IMR-90 (cell line): ENCODE measurements at regions not wholly inside any gene's neighbourhood (a gene's known extent, or its start where the extent isn't known, plus 50 kb on each side); places are given as distances from the start of the nearest gene placed in this dataset.

ENCODE experiments used
- ATAC-seq: fragments of 200-7000 bp; cut with Tn5 transposase; 2 replicates; pipeline ENCODE4 v1.9.1; 2020; ENCODE audit warnings: low read depth, mild to moderate bottlenecking, moderate library complexity
- BruUV-seq: library from RNA; stranded (reverse); fragments of 400-500 nt; replicated peaks from 2 replicates; lab custom pipeline; 2021; lab: Mats Ljungman, UMichigan
- CTCF ChIA-PET: fragments of 300-600 bp; formaldehyde crosslinking; extraction: SDS; loops from one replicate; lab custom pipeline; 2021; ENCODE audit warnings: antibody characterized with exemption; lab: Yijun Ruan, JAX
- POLR2A ChIA-PET: fragments of 300-600 bp; sonication (Branson Sonifier 250); formaldehyde crosslinking; loops from one replicate; lab custom pipeline; 2022; ENCODE audit warnings: antibody characterized with exemption; ENCODE audit not compliant: unreplicated experiment; lab: Charles Lee
- DNase-seq: peaks from one replicate; pipeline ENCODE4 v3.0.0; 2013
- H2AFZ ChIP-seq: replicated peaks from 2 replicates; pipeline ENCODE3; 2013; ENCODE audit warnings: low read length, mild to moderate bottlenecking; ENCODE audit not compliant: poor library complexity
- H2AK5ac ChIP-seq: 2 replicates; pipeline ENCODE4 v1.6.1; 2013; ENCODE audit warnings: low read depth, low read length, inconsistent platforms
- H2AK9ac ChIP-seq: replicated peaks from 2 replicates; pipeline ENCODE3; 2013; ENCODE audit warnings: mild to moderate bottlenecking, low read depth, low read length, moderate library complexity; ENCODE audit not compliant: poor library complexity
- H2BK120ac ChIP-seq: 2 replicates; pipeline ENCODE4 v1.6.1; 2013; ENCODE audit warnings: low read depth, low read length, inconsistent platforms
- H2BK15ac ChIP-seq: 3 replicates; pipeline ENCODE4 v1.6.1; 2013; ENCODE audit warnings: low read depth, low read length, inconsistent platforms
- H2BK20ac ChIP-seq: 2 replicates; pipeline ENCODE4 v1.6.1; 2013; ENCODE audit warnings: low read depth, mild to moderate bottlenecking, inconsistent platforms, low read length, moderate library complexity
- H2BK5ac ChIP-seq: 2 replicates; pipeline ENCODE4 v1.6.1; 2013; ENCODE audit warnings: mild to moderate bottlenecking, low read depth, low read length, inconsistent platforms; ENCODE audit not compliant: poor library complexity, severe bottlenecking
- H3K14ac ChIP-seq: replicated peaks from 2 replicates; pipeline ENCODE4 v1.6.1; 2013; ENCODE audit warnings: low read depth, low read length, inconsistent platforms
- H3K18ac ChIP-seq: 2 replicates; pipeline ENCODE4 v1.6.1; 2013; ENCODE audit warnings: low read depth, low read length, control low read depth
- H3K23ac ChIP-seq: 2 replicates; pipeline ENCODE4 v1.6.1; 2013; ENCODE audit warnings: low read depth, low read length, inconsistent platforms
- H3K27ac ChIP-seq: 2 replicates; pipeline ENCODE4 v1.5.1; 2013; ENCODE audit warnings: mild to moderate bottlenecking, control low read depth, low read length; ENCODE audit not compliant: insufficient read depth
- H3K27me3 ChIP-seq: 2 replicates; pipeline ENCODE4 v1.6.1; 2013; ENCODE audit warnings: low read length; ENCODE audit not compliant: control insufficient read depth, insufficient read depth
- H3K36me3 ChIP-seq: 2 replicates; pipeline ENCODE4 v1.6.1; 2013; ENCODE audit warnings: low read length, mixed read lengths; ENCODE audit not compliant: control insufficient read depth, insufficient read depth
- H3K4ac ChIP-seq: 2 replicates; pipeline ENCODE4 v1.6.1; 2013; ENCODE audit warnings: low read depth, low read length, inconsistent platforms
- H3K4me1 ChIP-seq: 2 replicates; pipeline ENCODE4 v1.6.1; 2013; ENCODE audit warnings: low read length, mixed read lengths; ENCODE audit not compliant: control insufficient read depth, insufficient read depth
- H3K4me2 ChIP-seq: 2 replicates; pipeline ENCODE4 v1.6.1; 2013; ENCODE audit warnings: low read depth, mild to moderate bottlenecking, control low read depth, low read length, moderate library complexity
- H3K4me3 ChIP-seq: 2 replicates; pipeline ENCODE4 v1.5.1; 2013; ENCODE audit warnings: low read depth, mild to moderate bottlenecking, control low read depth, low read length, moderate library complexity; ENCODE audit not compliant: insufficient read depth
- H3K56ac ChIP-seq: 2 replicates; pipeline ENCODE4 v1.6.1; 2013; ENCODE audit warnings: low read length, inconsistent platforms; ENCODE audit not compliant: insufficient read depth; ENCODE audit errors: extremely low read depth
- H3K79me1 ChIP-seq, 2 experiments: 2 replicates each; pipeline ENCODE4 v1.6.1; 2013; ENCODE audit warnings: low read length in 2 of 2, inconsistent platforms in 1 of 2, low read depth in 1 of 2
- H3K9ac ChIP-seq: 2 replicates; pipeline ENCODE4 v1.6.1; 2013; ENCODE audit warnings: low read depth, low read length, control low read depth
- H3K9me1 ChIP-seq: 2 replicates; pipeline ENCODE4 v1.6.1; 2013; ENCODE audit warnings: low read length, inconsistent platforms; ENCODE audit not compliant: insufficient read depth
- H3K9me3 ChIP-seq: 2 replicates; pipeline ENCODE4 v1.6.1; 2013; ENCODE audit warnings: low read length; ENCODE audit not compliant: control insufficient read depth, insufficient read depth
- H4K20me1 ChIP-seq: 2 replicates; pipeline ENCODE4 v1.6.1; 2013; ENCODE audit warnings: low read length, inconsistent platforms; ENCODE audit not compliant: insufficient read depth
- H4K5ac ChIP-seq: 2 replicates; pipeline ENCODE4 v1.6.1; 2013; ENCODE audit warnings: mild to moderate bottlenecking, low read depth, low read length, control low read depth
- H4K8ac ChIP-seq, 2 experiments: 2 replicates each; pipeline ENCODE4 v1.6.1; 2013; ENCODE audit warnings: low read depth in 2 of 2, low read length in 2 of 2, control low read depth in 1 of 2, inconsistent platforms in 1 of 2
- H4K91ac ChIP-seq: 2 replicates; pipeline ENCODE4 v1.6.1; 2013; ENCODE audit warnings: low read depth, low read length, inconsistent platforms; ENCODE audit not compliant: insufficient read depth
- BHLHE40 ChIP-seq: fragments of 150-350 bp; IDR thresholded peaks from 2 replicates; pipeline ENCODE4 v1.6.1; 2016; ENCODE audit warnings: mild to moderate bottlenecking, low read depth, low read length
- CEBPB ChIP-seq: IDR thresholded peaks from 2 replicates; pipeline ENCODE4 v1.6.1; 2012; ENCODE audit warnings: low read depth, low read length, improper control_type of control experiment
- CHD1 ChIP-seq: IDR thresholded peaks from 2 replicates; pipeline ENCODE4 v1.6.1; 2012; ENCODE audit warnings: low read depth, low read length, improper control_type of control experiment
- CTCF ChIP-seq: conservative IDR thresholded peaks from 2 replicates; pipeline ENCODE4 v1.5.1; 2012; ENCODE audit warnings: mild to moderate bottlenecking, low read depth, low read length, improper control_type of control experiment
- ELK1 ChIP-seq: fragments of 150-350 bp; IDR thresholded peaks from 2 replicates; pipeline ENCODE4 v1.6.1; 2016; ENCODE audit warnings: low read depth, mild to moderate bottlenecking, low read length, moderate library complexity, borderline replicate concordance
- FOS ChIP-seq: fragments of 150-350 bp; IDR thresholded peaks from 2 replicates; pipeline ENCODE4 v1.6.1; 2016; ENCODE audit warnings: low read depth, low read length
- MAFK ChIP-seq: IDR thresholded peaks from 2 replicates; pipeline ENCODE4 v1.6.1; 2012; ENCODE audit warnings: low read depth, low read length, improper control_type of control experiment
- MAZ ChIP-seq: IDR thresholded peaks from 2 replicates; pipeline ENCODE4 v1.6.1; 2012; ENCODE audit warnings: low read depth, mild to moderate bottlenecking, low read length, improper control_type of control experiment, moderate library complexity, borderline replicate concordance
- MXI1 ChIP-seq: IDR thresholded peaks from 2 replicates; pipeline ENCODE4 v1.6.1; 2012; ENCODE audit warnings: low read depth, mild to moderate bottlenecking, low read length, moderate library complexity, borderline replicate concordance
- NFE2L2 ChIP-seq: fragments of 150-350 bp; IDR thresholded peaks from 2 replicates; pipeline ENCODE4 v1.6.1; 2016; ENCODE audit warnings: low read depth, mild to moderate bottlenecking, low read length
- POLR2A ChIP-seq: IDR thresholded peaks from 2 replicates; pipeline ENCODE4 v1.6.1; 2012; ENCODE audit warnings: mild to moderate bottlenecking, low read depth, low read length
- RAD21 ChIP-seq: IDR thresholded peaks from 2 replicates; pipeline ENCODE4 v1.6.1; 2012; ENCODE audit warnings: low read length, improper control_type of control experiment
- RCOR1 ChIP-seq: IDR thresholded peaks from 2 replicates; pipeline ENCODE4 v1.6.1; 2012; ENCODE audit warnings: mild to moderate bottlenecking, low read length, improper control_type of control experiment; ENCODE audit not compliant: insufficient replicate concordance
- RFX5 ChIP-seq: IDR thresholded peaks from 2 replicates; pipeline ENCODE4 v1.8.0; 2012; ENCODE audit warnings: low read depth, mild to moderate bottlenecking, low read length, moderate library complexity
- SMC3 ChIP-seq: fragments of 150-350 bp; IDR thresholded peaks from 2 replicates; pipeline ENCODE4 v1.6.1; 2016; ENCODE audit warnings: low read depth, mild to moderate bottlenecking, antibody characterized with exemption, low read length, moderate library complexity
- USF2 ChIP-seq: fragments of 150-350 bp; IDR thresholded peaks from 2 replicates; pipeline ENCODE4 v1.6.1; 2017; ENCODE audit warnings: mild to moderate bottlenecking, antibody characterized with exemption, low read length, low read depth
- WGBS, 2 experiments: methylation state at CpG; one replicate each; pipeline versions ENCODE4 v1.1.5 to v1.1.7; 2013; ENCODE audit warnings: missing lambda C conversion rate in 2 of 2; ENCODE audit not compliant: insufficient read length in 1 of 2; ENCODE audit errors: extremely low coverage in 2 of 2; 5-methylcytosine and 5-hydroxymethylcytosine counted together
- dilution Hi-C: fragments of 300-500 bp; cut with HindIII; formaldehyde crosslinking; loops from one replicate; pipeline ENCODE4 v1.14.3; 2018; ENCODE audit warnings: low sequenced_read_pairs; ENCODE audit not compliant: unreplicated experiment
- in situ Hi-C: fragments of 300-500 bp; cut with MboI; formaldehyde crosslinking; loops from 3 replicates; pipeline ENCODE4 v1.14.3; 2019; ENCODE audit warnings: low sequenced_read_pairs, inconsistent platforms, mixed read lengths
- intact Hi-C: fragments of 100-400 bp; cut with micrococcal nuclease; formaldehyde crosslinking; loops from 2 replicates; pipeline ENCODE4 v1.10.0; 2022

- no peak overlapping the region for H3K23ac ChIP-seq
- H3K27ac ChIP-seq = no peak overlapping the region
- H3K36me3 ChIP-seq = no peaks in the 10 kb centered on the region
- H3K18ac ChIP-seq = no peak overlapping the region
- no peaks in the 10 kb centered on the region for H3K79me1 ChIP-seq
- H3K9ac ChIP-seq = no peak overlapping the region
- no peaks in the 10 kb centered on the region for H4K20me1 ChIP-seq
- H3K4me2 ChIP-seq = no peak overlapping the region
- no peaks in the 10 kb centered on the region for H3K27me3 ChIP-seq
- no peak overlapping the region for H3K14ac ChIP-seq
- H4K5ac ChIP-seq = no peak overlapping the region
- TF ChIP-seq MAZ = no peak
- TF ChIP-seq CTCF = no peak
- no peak for TF ChIP-seq RCOR1
- no peak for TF ChIP-seq FOS
- TF ChIP-seq MAFK = no peak
- TF ChIP-seq NFE2L2 = no peak
- no peak for TF ChIP-seq ELK1
- no peak for TF ChIP-seq BHLHE40
- TF ChIP-seq CHD1 = no peak
- no peak for TF ChIP-seq RAD21
- TF ChIP-seq MXI1 = no peak
- no peak for TF ChIP-seq CEBPB
- TF ChIP-seq SMC3 = no peak
- TF ChIP-seq USF2 = no peak
- TF ChIP-seq RFX5 = no peak
- TF ChIP-seq POLR2A = no peak
- ChIA-PET CTCF (no interaction called here), POLR2A (no interaction called here)
- H3K4ac ChIP-seq = no peak overlapping the region
- H4K8ac ChIP-seq = no peak overlapping the region
- WGBS, 2 experiments = 11% methylated on average over 10 of the region's 45 CpGs; no CpG with 5 or more reads in 1 of the 2 experiments
- H3K4me1 ChIP-seq = no peaks in the 10 kb centered on the region
- no peak overlapping the region for H2AK5ac ChIP-seq
- H2AK9ac ChIP-seq = no peak overlapping the region
- no peak for DNase-seq
- no peak overlapping the region for H3K4me3 ChIP-seq
- H2BK5ac ChIP-seq = no peak overlapping the region
- in situ Hi-C loops (no loop called here), intact Hi-C loops (no loop called here), dilution Hi-C loops (no loop called here)
- no peak overlapping the region for H3K56ac ChIP-seq
- no peak for ATAC-seq
- no peak overlapping the region for H4K91ac ChIP-seq
- peaks cover 2% of the 10 kb centered on the region; the same call in 1 of the 2 replicates for H3K9me3 ChIP-seq
- H3K9me1 ChIP-seq = no peaks in the 10 kb centered on the region
- BruUV-seq = no TSS peak
- H2BK120ac ChIP-seq = no peak overlapping the region
- H2BK15ac ChIP-seq = no peak overlapping the region
- no peak overlapping the region for H2AFZ ChIP-seq
- no peak overlapping the region for H2BK20ac ChIP-seq
Observed at GRCh38 chr19:34577531-34578101, 96.1 kb downstream of the WTIP start.
